Pancreas (tissue), 10 donors: ENCODE measurements at regions not wholly inside any gene's neighbourhood (a gene's known extent, or its start where the extent isn't known, plus 50 kb on each side); places are given as distances from the start of the nearest gene placed in this dataset.

Source experiments
- ATAC-seq, 4 donors: fragments of 200-7000 bp; cut with Tn5 transposase; one replicate each; pipeline versions ENCODE4 v1.8.0 to v1.9.1; 2020; ENCODE audit warnings: mild to moderate bottlenecking in 4 of 4, moderate library complexity in 4 of 4
- DNase-seq, 6 donors: peaks; one replicate each; pipeline ENCODE4 v3.0.0-alpha.2; 2020
- FAIRE-seq: peaks from 2 replicates; lab custom pipeline; 2012; peaks lifted over from hg19 to GRCh38; lab: Jason Lieb, UNC
- H3K27ac ChIP-seq, 4 donors: fragments of 200-600 bp; sonication (generic); 1 replicate in 3 of 4; 2 replicates in 1 of 4; pipeline versions ENCODE4 v1.5.0 to v1.8.0; 2020
- H3K27me3 ChIP-seq, 4 donors: fragments of 200-600 bp; one replicate each; pipeline ENCODE4 v1.8.0; 2021
- H3K36me3 ChIP-seq, 3 donors: fragments of 200-600 bp; sonication (generic) in 1 of 3; one replicate each; pipeline versions ENCODE4 v1.5.0 to v1.8.0; 2020 to 2021
- H3K4me1 ChIP-seq, 3 donors: fragments of 200-600 bp; one replicate each; pipeline ENCODE4 v1.8.0; 2021
- H3K4me3 ChIP-seq, 4 donors: fragments of 200-600 bp; sonication (generic) in 2 of 4; one replicate each; pipeline versions ENCODE4 v1.5.0 to v1.8.0; 2020 to 2021
- H3K9me3 ChIP-seq, 4 donors: fragments of 200-600 bp; one replicate each; pipeline ENCODE4 v1.8.0; 2021
- WGBS, 2 donors: extraction: QIAGEN DNeasy Blood & Tissue Kit; methylation state at CpG; one replicate each; pipeline ENCODE4 v1.1.7; 2013; 5-methylcytosine and 5-hydroxymethylcytosine counted together
- intact Hi-C, 3 donors: fragments of 100-400 bp; cut with DNase I; formaldehyde crosslinking; loops; one replicate each; pipeline versions ENCODE4 v1.11.1 to v1.14.2; 2022
- TF ChIP-seq, protein P1 (sequence below), 4 donors: fragments of 200-600 bp; sonication (generic) in 3 of 4; IDR thresholded peaks; one replicate each; pipeline versions ENCODE4 v1.5.0 to v1.8.0; 2021; ENCODE audit warnings: antibody characterized with exemption in 4 of 4
- donor health status: healthy with polysubstance abuse.
- donor health status: DM: no; HTN: no; CAD: no; lungs with moderate emphysema.
- donor health status: DM: no; HTN: no; CAD: no.
- donor health status: control.
- donor health status: control.
- donor health status: Bipolar disorder and iron deficiency.
- donor health status: DM: yes; HTN: yes; CAD: no.
- donor health status: DM: no; HTN: no; CAD: no.
- donor health status: DM: no; HTN: no; CAD: no.
- donor health status: DM: yes; HTN: yes; CAD: no.

DNA sequence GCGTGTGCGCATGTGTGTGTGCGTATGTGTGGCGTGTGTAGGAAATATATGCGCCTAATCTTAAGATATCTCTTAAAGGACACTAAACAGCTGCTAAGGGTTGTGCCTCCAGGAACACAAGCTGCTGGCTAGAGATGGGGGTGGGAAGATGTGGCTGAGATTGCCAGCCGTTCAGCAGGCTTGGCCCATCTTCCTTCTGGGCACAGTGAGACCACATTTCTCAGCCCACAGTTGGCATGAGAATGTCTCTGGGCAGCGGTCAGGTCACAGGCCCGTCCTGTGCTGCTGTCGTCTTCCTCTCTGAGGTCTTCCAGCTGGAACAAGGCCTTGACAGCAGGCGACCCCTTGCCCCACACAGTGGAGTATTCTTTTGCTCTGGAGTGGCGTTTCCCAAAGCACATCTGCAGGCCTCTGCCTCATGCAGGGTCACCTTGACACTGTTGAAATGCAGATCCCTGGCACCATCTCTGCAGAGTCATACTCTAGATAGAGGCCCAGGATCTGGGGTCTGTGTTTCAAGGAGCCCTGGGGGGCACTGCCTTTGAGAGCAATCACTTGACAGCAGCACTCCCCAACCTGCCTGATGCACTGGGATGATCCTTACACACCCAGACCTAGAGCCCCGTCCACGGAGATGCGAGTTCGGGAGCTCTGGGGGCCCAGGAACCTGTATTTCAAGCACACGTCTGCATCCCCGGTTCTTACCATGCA lies 335.5 kb upstream of the SFSWAP start:
- ATAC-seq (no peak), FAIRE-seq (no peak), DNase-seq (no peak)
- Histone ChIP-seq H3K27me3 (no peaks in the 10 kb centered on the region), H3K27ac (no peak overlapping the region), H3K4me3 (no peak overlapping the region), H3K36me3 (no peaks in the 10 kb centered on the region), H3K4me1 (no peaks in the 10 kb centered on the region), H3K9me3 (no peaks in the 10 kb centered on the region)
- 65 to 70% methylated on average over 17 of the region's 17 CpGs for WGBS, 2 donors
- TF ChIP-seq, protein P1, sequence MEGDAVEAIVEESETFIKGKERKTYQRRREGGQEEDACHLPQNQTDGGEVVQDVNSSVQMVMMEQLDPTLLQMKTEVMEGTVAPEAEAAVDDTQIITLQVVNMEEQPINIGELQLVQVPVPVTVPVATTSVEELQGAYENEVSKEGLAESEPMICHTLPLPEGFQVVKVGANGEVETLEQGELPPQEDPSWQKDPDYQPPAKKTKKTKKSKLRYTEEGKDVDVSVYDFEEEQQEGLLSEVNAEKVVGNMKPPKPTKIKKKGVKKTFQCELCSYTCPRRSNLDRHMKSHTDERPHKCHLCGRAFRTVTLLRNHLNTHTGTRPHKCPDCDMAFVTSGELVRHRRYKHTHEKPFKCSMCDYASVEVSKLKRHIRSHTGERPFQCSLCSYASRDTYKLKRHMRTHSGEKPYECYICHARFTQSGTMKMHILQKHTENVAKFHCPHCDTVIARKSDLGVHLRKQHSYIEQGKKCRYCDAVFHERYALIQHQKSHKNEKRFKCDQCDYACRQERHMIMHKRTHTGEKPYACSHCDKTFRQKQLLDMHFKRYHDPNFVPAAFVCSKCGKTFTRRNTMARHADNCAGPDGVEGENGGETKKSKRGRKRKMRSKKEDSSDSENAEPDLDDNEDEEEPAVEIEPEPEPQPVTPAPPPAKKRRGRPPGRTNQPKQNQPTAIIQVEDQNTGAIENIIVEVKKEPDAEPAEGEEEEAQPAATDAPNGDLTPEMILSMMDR (IDR thresholded peaks at IDR 0.05), result no peak
- intact Hi-C loops, result no loop called here

DNA sequence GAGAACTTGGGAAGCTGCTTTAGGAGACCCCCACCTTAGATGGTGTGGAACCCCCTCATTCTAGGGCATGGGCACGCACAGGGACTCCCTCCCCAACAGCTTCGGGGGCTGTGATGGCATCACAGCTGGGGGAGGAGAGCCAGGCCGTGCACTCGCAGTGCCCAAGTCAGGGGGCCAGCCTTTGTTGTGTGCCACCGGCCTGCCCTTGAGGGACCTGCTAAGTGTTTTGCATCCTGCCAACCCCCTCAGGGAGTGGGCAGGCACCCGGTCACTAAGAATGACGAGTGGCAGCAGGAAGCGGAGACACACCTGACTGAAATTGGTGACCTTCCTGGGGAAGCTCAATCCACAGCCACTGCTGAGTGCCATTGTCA lies 334.9 kb upstream of the SFSWAP start:
- DNase-seq (no peak), ATAC-seq (no peak), FAIRE-seq (no peak)
- H3K27me3 ChIP-seq, result peaks cover 0 to under 1% (median 0%) of the 10 kb centered on the region in 4 donors
- no peaks in the 10 kb centered on the region for H3K4me1 ChIP-seq
- H3K9me3 ChIP-seq, result no peaks in the 10 kb centered on the region
- TF ChIP-seq, protein P1 (IDR thresholded peaks at IDR 0.05), result no peak
- intact Hi-C loops, result no loop called here
- 66 to 82% methylated on average over 8 of the region's 8 CpGs for WGBS, 2 donors
- no peak overlapping the region for H3K27ac ChIP-seq
- no peaks in the 10 kb centered on the region for H3K36me3 ChIP-seq
- H3K4me3 ChIP-seq, result no peak overlapping the region

DNA sequence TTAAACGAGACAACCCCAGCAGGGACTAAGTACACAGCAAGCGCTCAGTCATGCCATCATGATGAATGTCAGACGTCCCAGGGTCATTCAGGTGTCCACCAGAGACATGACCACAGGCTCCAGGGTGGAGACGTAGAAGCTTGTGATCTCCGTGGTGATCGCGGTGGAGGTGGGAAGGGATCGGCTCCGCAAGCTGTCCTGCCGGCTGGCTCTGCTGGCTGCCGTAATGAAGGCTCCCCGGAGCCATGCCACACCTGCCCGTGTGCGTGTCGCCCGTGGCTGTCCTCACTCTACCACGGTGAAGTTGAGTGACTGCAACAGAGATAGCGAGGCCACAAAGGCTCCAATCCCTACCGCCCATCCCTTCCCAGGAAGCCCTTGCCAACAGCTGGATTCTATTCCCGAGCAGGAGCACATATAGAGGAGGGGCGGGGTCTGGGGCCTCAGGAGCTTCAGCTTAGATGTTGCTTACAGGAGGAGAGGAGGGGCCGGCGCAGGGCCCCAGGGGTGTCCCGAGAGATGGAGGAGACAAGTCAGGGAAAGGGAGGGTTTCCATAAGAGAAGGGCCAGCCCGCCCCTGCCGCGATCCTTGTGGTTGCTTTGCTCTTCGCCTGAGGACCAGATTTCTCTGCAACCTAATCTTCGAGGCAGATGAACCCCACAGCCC lies 332.6 kb upstream of the SFSWAP start:
- WGBS, 2 donors, result 67 to 73% methylated on average over 29 of the region's 29 CpGs

DNA sequence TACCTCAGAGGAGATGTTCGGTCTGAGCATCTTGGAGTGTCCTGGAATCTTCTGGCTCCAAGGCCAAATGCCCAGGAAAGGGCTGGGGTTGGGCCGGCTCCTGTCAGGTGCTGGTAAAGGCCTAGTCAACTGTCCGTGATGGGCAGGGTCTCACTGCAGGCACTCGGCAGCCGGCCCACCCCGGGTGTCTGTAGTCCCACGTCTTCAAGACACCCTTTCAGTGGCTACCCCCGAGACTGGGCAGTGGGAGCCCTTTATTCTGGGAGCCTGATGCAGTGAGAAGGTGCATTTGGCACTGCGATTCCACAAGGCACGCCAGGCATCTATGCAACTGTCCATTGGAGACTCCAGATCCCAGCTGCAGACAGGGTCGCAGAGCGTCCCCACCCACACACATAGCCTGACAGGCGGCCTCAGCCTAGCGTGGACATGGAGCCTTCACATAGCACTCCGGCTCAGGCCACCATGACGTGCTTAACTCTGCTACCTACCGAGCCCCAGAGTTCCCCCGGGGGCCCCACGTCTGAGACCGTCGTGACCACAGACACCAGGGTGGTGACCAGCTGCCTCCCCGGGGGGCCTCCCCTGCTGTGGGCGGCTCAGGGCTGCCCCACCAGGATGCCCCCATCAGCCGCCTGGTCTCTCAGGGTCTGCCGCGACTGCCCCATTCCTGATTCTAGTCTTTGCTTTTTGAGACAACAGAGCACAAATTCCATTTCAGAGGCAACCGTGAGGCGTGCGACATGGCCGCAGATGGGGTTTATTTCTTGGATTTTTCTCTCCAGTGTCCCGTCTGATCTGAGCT lies 331.8 kb upstream of the SFSWAP start:
- Histone ChIP-seq H3K4me1 (no peaks in the 10 kb centered on the region), H3K27ac (no peak overlapping the region), H3K36me3 (no peaks in the 10 kb centered on the region), H3K9me3 (no peaks in the 10 kb centered on the region), H3K4me3 (no peak overlapping the region), H3K27me3 (peaks cover 0 to 4% (median 0%) of the 10 kb centered on the region in 4 donors)
- ATAC-seq, result no peak
- intact Hi-C loops, result no loop called here
- no peak for DNase-seq
- no peak for FAIRE-seq
- TF ChIP-seq, protein P1 (IDR thresholded peaks at IDR 0.05), result no peak
- WGBS, 2 donors, result 58 to 67% methylated on average over 31 of the region's 31 CpGs

More for the DNA sequence above, 332.6 kb upstream of the SFSWAP start:
- H3K27me3 ChIP-seq, result peaks cover 0 to 4% (median 0%) of the 10 kb centered on the region in 4 donors
- no peak overlapping the region for H3K4me3 ChIP-seq
- no peaks in the 10 kb centered on the region for H3K36me3 ChIP-seq
- no peak overlapping the region for H3K27ac ChIP-seq
- FAIRE-seq, result no peak
- H3K4me1 ChIP-seq, result no peaks in the 10 kb centered on the region
- DNase-seq, result no peak
- intact Hi-C loops, result no loop called here
- H3K9me3 ChIP-seq, result no peaks in the 10 kb centered on the region
- TF ChIP-seq, protein P1 (IDR thresholded peaks at IDR 0.05), result no peak
- ATAC-seq, result no peak
